ENCODE measurements at regions not wholly inside any gene's neighbourhood (a gene's known extent, or its start where the extent isn't known, plus 50 kb on each side); places are given as distances from the start of the nearest gene placed in this dataset.

GRCh38 chr2:200144571-200144970, 161.9 kb upstream of the SPATS2L start:
- peaks cover 5% of the 10 kb centered on the region for H3K36me3 Mint-ChIP-seq (ENCODE audit: insufficient read depth)
- no peak for TF ChIP-seq CTCF (IDR thresholded peaks at IDR 0.05; ENCODE audit: unreplicated experiment)
- H3K4me1 Mint-ChIP-seq (ENCODE audit: low read depth) = peaks cover 2% of the 10 kb centered on the region
- no peaks in the 10 kb centered on the region for H3K27me3 Mint-ChIP-seq
- peaks cover 22% of the 10 kb centered on the region for H3K9me3 Mint-ChIP-seq (ENCODE audit: low read depth)
- DNase-seq (ENCODE audit: low spot score, unreplicated experiment) = no peak
- H3K4me3 Mint-ChIP-seq (ENCODE audit: low read depth) = no peak overlapping the region
- H3K27ac Mint-ChIP-seq = peak overlapping the region; percentile 19

DNA sequence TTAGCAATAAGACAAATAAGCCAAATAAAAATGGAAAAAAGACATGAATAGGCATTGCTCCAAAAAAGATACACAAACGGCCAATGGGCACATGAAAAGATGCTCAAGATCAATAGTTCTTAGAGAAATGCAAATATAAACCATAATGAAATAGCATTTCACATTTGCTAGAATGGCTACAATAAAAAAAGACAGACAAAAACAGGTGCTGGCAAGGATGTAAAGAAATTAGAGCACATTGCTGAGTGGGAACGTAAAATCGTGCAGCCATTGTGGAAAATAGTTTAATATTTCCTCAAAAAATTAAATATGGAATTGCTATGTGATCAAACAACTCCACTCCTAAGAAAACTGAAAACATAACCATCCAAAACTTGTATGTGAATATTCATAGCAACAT, 160.0 kb upstream of the SPATS2L start:
- Mint-ChIP-seq H3K4me1 (ENCODE audit: low read depth) (no peaks in the 10 kb centered on the region), H3K36me3 (ENCODE audit: insufficient read depth) (peaks cover 10% of the 10 kb centered on the region), H3K27ac (no peak overlapping the region), H3K9me3 (ENCODE audit: low read depth) (peaks cover 36% of the 10 kb centered on the region), H3K4me3 (ENCODE audit: low read depth) (no peak overlapping the region), H3K27me3 (no peaks in the 10 kb centered on the region)
- DNase-seq (ENCODE audit: low spot score, unreplicated experiment) = no peak
- no peak for TF ChIP-seq CTCF (IDR thresholded peaks at IDR 0.05; ENCODE audit: unreplicated experiment)

DNA sequence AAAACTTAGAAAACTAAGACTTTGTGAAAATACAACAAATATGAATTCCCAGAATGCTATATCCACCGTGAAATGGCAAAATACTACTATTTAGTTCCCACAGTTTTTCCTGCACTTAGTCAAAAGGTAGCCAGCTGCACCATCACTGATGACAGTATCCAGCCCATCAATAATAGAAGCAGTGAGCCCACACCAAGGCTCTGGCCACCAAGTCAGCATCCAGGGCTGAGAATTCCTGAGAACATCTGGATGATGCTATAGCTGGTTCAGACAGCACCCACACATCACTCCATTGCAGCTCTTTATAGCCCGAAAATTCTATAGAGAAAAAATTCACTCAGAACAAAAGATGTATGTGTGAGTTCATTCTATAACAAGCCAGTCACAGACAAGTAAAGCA, 159.1 kb upstream of the SPATS2L start:
- no peak overlapping the region for H3K27ac Mint-ChIP-seq
- no peaks in the 10 kb centered on the region for H3K4me1 Mint-ChIP-seq (ENCODE audit: low read depth)
- H3K4me3 Mint-ChIP-seq (ENCODE audit: low read depth) = no peak overlapping the region
- H3K36me3 Mint-ChIP-seq (ENCODE audit: insufficient read depth) = peaks cover 11% of the 10 kb centered on the region
- no peaks in the 10 kb centered on the region for H3K27me3 Mint-ChIP-seq
- peaks cover 42% of the 10 kb centered on the region for H3K9me3 Mint-ChIP-seq (ENCODE audit: low read depth)
- no peak for DNase-seq (ENCODE audit: low spot score, unreplicated experiment)
- TF ChIP-seq CTCF (IDR thresholded peaks at IDR 0.05; ENCODE audit: unreplicated experiment) = no peak

- Mint-ChIP-seq H3K4me1 (ENCODE audit: low read depth) (no peaks in the 10 kb centered on the region), H3K27me3 (no peaks in the 10 kb centered on the region), H3K9me3 (ENCODE audit: low read depth) (peaks cover 45% of the 10 kb centered on the region), H3K27ac (no peak overlapping the region), H3K36me3 (ENCODE audit: insufficient read depth) (peaks cover 15% of the 10 kb centered on the region), H3K4me3 (ENCODE audit: low read depth) (no peak overlapping the region)
- no peak for DNase-seq (ENCODE audit: low spot score, unreplicated experiment)
- no peak for TF ChIP-seq CTCF (IDR thresholded peaks at IDR 0.05; ENCODE audit: unreplicated experiment)
Measured at GRCh38 chr2:200148366-200148765, 158.1 kb upstream of the SPATS2L start.

GRCh38 chr2:200150411-200151086, 155.9 kb upstream of the SPATS2L start:
- TF ChIP-seq CTCF (IDR thresholded peaks at IDR 0.05; ENCODE audit: unreplicated experiment) = no peak
- Mint-ChIP-seq H3K36me3 (ENCODE audit: insufficient read depth) (peaks cover 14% of the 10 kb centered on the region), H3K4me1 (ENCODE audit: low read depth) (peaks cover under 1% of the 10 kb centered on the region), H3K27ac (no peak overlapping the region), H3K9me3 (ENCODE audit: low read depth) (peaks cover 26% of the 10 kb centered on the region), H3K4me3 (ENCODE audit: low read depth) (no peak overlapping the region), H3K27me3 (no peaks in the 10 kb centered on the region)
- DNase-seq (ENCODE audit: low spot score, unreplicated experiment) = no peak
